Mesothelial cell of epicardium (in vitro differentiated cells): ENCODE measurements at regions not wholly inside any gene's neighbourhood (a gene's known extent, or its start where the extent isn't known, plus 50 kb on each side); places are given as distances from the start of the nearest gene placed in this dataset.
"Not testable (repeated sequence)": the region's sequence is repeated elsewhere in the genome, so short reads cannot be mapped to it uniquely, and the experiment has no call there.

ENCODE experiments used
- DNase-seq, 2 experiments: peaks; one replicate each; pipeline ENCODE4 v3.0.0; 2021; ENCODE audit warnings: low spot score in 2 of 2; ENCODE audit not compliant: unreplicated experiment in 2 of 2
- H3K27ac Mint-ChIP-seq: 2 replicates; pipeline ENCODE4 v1.8.0; 2021; ENCODE audit warnings: mixed read lengths
- H3K27me3 Mint-ChIP-seq: 2 replicates; pipeline ENCODE4 v1.8.0; 2021; ENCODE audit warnings: low read depth, mixed read lengths
- H3K36me3 Mint-ChIP-seq: 2 replicates; pipeline ENCODE4 v1.8.0; 2021; ENCODE audit warnings: mixed read lengths
- H3K4me1 Mint-ChIP-seq: 2 replicates; pipeline ENCODE4 v1.8.0; 2021; ENCODE audit warnings: mixed read lengths
- H3K4me3 Mint-ChIP-seq: 2 replicates; pipeline ENCODE4 v1.8.0; 2021; ENCODE audit warnings: mild to moderate bottlenecking, moderate library complexity, mixed read lengths
- H3K9me3 Mint-ChIP-seq: 2 replicates; pipeline ENCODE4 v1.8.0; 2021; ENCODE audit warnings: mixed read lengths
- CTCF ChIP-seq: fragments of 200-600 bp; sonication (generic); IDR thresholded peaks from one replicate; pipeline ENCODE4 v1.5.0; 2021; ENCODE audit warnings: antibody characterized with exemption; ENCODE audit not compliant: unreplicated experiment

- not testable (repeated sequence) for H3K27ac Mint-ChIP-seq, H3K4me3 Mint-ChIP-seq
Observed at GRCh38 chr5:122515210-122515609, 203.2 kb downstream of the SNCAIP start.

GRCh38 chr5:122515709-122516431, 203.8 kb downstream of the SNCAIP start:
- no peak overlapping the region for H3K4me3 Mint-ChIP-seq
- peak in 1 of 2 experiments; percentile 58 for DNase-seq
- H3K27ac Mint-ChIP-seq, result no peak overlapping the region
- H3K36me3 Mint-ChIP-seq, result peaks cover 6% of the 10 kb centered on the region
- peaks cover 18% of the 10 kb centered on the region for H3K4me1 Mint-ChIP-seq
- H3K27me3 Mint-ChIP-seq, result no peaks in the 10 kb centered on the region
- peaks cover 6% of the 10 kb centered on the region for H3K9me3 Mint-ChIP-seq
- peak; percentile 59 for TF ChIP-seq CTCF

More at GRCh38 chr5:122515210-122515609, 203.2 kb downstream of the SNCAIP start:
- H3K4me1 Mint-ChIP-seq, result peaks cover 13% of the 10 kb centered on the region
- not testable (repeated sequence) for H3K9me3 Mint-ChIP-seq, H3K36me3 Mint-ChIP-seq, DNase-seq, H3K27me3 Mint-ChIP-seq

GRCh38 chr5:122516432-122516743, 204.4 kb downstream of the SNCAIP start:
- Mint-ChIP-seq H3K4me1 (peaks cover 22% of the 10 kb centered on the region), H3K27ac (no peak overlapping the region), H3K4me3 (no peak overlapping the region), H3K36me3 (peaks cover 6% of the 10 kb centered on the region), H3K27me3 (no peaks in the 10 kb centered on the region), H3K9me3 (peaks cover 6% of the 10 kb centered on the region)
- DNase-seq, result no peak
- TF ChIP-seq CTCF, result peak; percentile 4

GRCh38 chr5:122517091-122517490, 205.1 kb downstream of the SNCAIP start:
- TF ChIP-seq CTCF, result no peak
- no peaks in the 10 kb centered on the region for H3K27me3 Mint-ChIP-seq
- peaks cover 6% of the 10 kb centered on the region for H3K36me3 Mint-ChIP-seq
- DNase-seq, result no peak
- H3K4me3 Mint-ChIP-seq, result no peak overlapping the region
- H3K9me3 Mint-ChIP-seq, result peaks cover 6% of the 10 kb centered on the region
- peak overlapping the region; percentile 6 for H3K27ac Mint-ChIP-seq
- H3K4me1 Mint-ChIP-seq, result peaks cover 25% of the 10 kb centered on the region

- Mint-ChIP-seq H3K9me3 (peaks cover 24% of the 10 kb centered on the region), H3K27ac (no peak overlapping the region), H3K4me1 (peaks cover 26% of the 10 kb centered on the region), H3K4me3 (no peak overlapping the region), H3K36me3 (peaks cover 9% of the 10 kb centered on the region), H3K27me3 (no peaks in the 10 kb centered on the region)
- no peak for TF ChIP-seq CTCF
- no peak for DNase-seq
Observed at GRCh38 chr5:122523776-122524175, 211.7 kb downstream of the SNCAIP start.

- no peak for TF ChIP-seq CTCF
- peaks cover 3% of the 10 kb centered on the region for H3K36me3 Mint-ChIP-seq
- DNase-seq, result no peak
- no peaks in the 10 kb centered on the region for H3K27me3 Mint-ChIP-seq
- peaks cover 18% of the 10 kb centered on the region for H3K9me3 Mint-ChIP-seq
- H3K4me1 Mint-ChIP-seq, result peaks cover 36% of the 10 kb centered on the region
- no peak overlapping the region for H3K4me3 Mint-ChIP-seq
- H3K27ac Mint-ChIP-seq, result no peak overlapping the region
Observed at GRCh38 chr5:122527547-122527946, 215.5 kb downstream of the SNCAIP start.
